K562 (cell line): ENCODE measurements at regions not wholly inside any gene's neighbourhood (a gene's known extent, or its start where the extent isn't known, plus 50 kb on each side); places are given as distances from the start of the nearest gene placed in this dataset.

Source experiments
- ATAC-seq: fragments of 200-7000 bp; cut with Tn5 transposase; 3 replicates; pipeline ENCODE4 v1.9.1; 2020; ENCODE audit warnings: moderate library complexity
- BruUV-seq: library from RNA; stranded (reverse); fragments of 400-500 nt; replicated peaks from 2 replicates; lab custom pipeline; 2021; lab: Mats Ljungman, UMichigan
- CTCF ChIA-PET: fragments of 300-600 bp; formaldehyde crosslinking; extraction: SDS; loops from one replicate; lab custom pipeline; 2021; ENCODE audit warnings: low intra/inter-chr PET ratio; lab: Yijun Ruan, JAX
- POLR2A ChIA-PET: fragments of 300-600, 350-650 bp; sonication (Branson Sonifier 250); formaldehyde crosslinking; extraction: SDS; loops from one replicate; lab custom pipeline; 2021; ENCODE audit warnings: antibody characterized with exemption, inconsistent platforms; lab: Yijun Ruan, JAX
- DNase-seq, 4 experiments: peaks; one replicate each; pipeline versions ENCODE4 v3.0.0 to v3.0.0-alpha.2; 2011 to 2018; ENCODE audit warnings: low spot score in 3 of 4, mixed read lengths in 3 of 4; ENCODE audit errors: extremely low read depth in 1 of 4
- FAIRE-seq: peaks from 2 replicates; lab custom pipeline; 2011; peaks lifted over from hg19 to GRCh38; lab: Jason Lieb, UNC
- H2AFZ ChIP-seq: 2 replicates; pipeline ENCODE4 v1.6.0; 2011; ENCODE audit warnings: low read depth, low read length, control low read depth, inconsistent platforms
- H3K27ac ChIP-seq: fragments of 200-600 bp; 3 replicates; pipeline ENCODE4 v1.8.0; 2011; ENCODE audit warnings: low read depth, mild to moderate bottlenecking, control low read depth, inconsistent platforms, low read length, moderate library complexity, mixed read lengths; ENCODE audit errors: extremely low read depth
- H3K27me3 ChIP-seq, 2 experiments: fragments of 300-600 bp in 1 of 2; 2 replicates in 1 of 2; 3 replicates in 1 of 2; pipeline versions ENCODE4 v1.6.0 to v1.8.0; 2011; ENCODE audit warnings: inconsistent platforms in 2 of 2, low read length in 2 of 2, mild to moderate bottlenecking in 1 of 2, mixed read lengths in 1 of 2, moderate library complexity in 1 of 2; ENCODE audit not compliant: control insufficient read depth in 2 of 2, insufficient read depth in 2 of 2
- H3K36me3 ChIP-seq: fragments of 300-600 bp; 3 replicates; pipeline ENCODE4 v1.8.0; 2011; ENCODE audit warnings: mild to moderate bottlenecking, low read length, inconsistent platforms; ENCODE audit not compliant: control insufficient read depth, insufficient read depth
- H3K4me1 ChIP-seq, 2 experiments: fragments of 200-600 bp in 1 of 2; replicated peaks in 1 of 2; 2 replicates in 1 of 2; 3 replicates in 1 of 2; pipeline versions ENCODE4 v1.5.1 to v1.8.0; 2011; ENCODE audit warnings: inconsistent platforms in 2 of 2, low read length in 2 of 2, mild to moderate bottlenecking in 1 of 2, mixed read lengths in 1 of 2, moderate library complexity in 1 of 2; ENCODE audit not compliant: control insufficient read depth in 2 of 2, insufficient read depth in 2 of 2
- H3K4me2 ChIP-seq: 2 replicates; pipeline ENCODE4 v1.6.1; 2011; ENCODE audit warnings: low read length, control low read depth, inconsistent platforms, mixed read lengths; ENCODE audit not compliant: insufficient read depth
- H3K4me3 ChIP-seq: fragments of 200-600 bp; sonication (generic), shearing (Covaris generic); 2 replicates; pipeline ENCODE4 v1.5.1; 2016; ENCODE audit warnings: control low read depth, inconsistent platforms
- H3K79me2 ChIP-seq: fragments of 200-600 bp; 3 replicates; pipeline ENCODE4 v1.8.0; 2011; ENCODE audit warnings: low read length, inconsistent platforms; ENCODE audit not compliant: control insufficient read depth, insufficient read depth
- H3K9ac ChIP-seq, 2 experiments: 2 replicates each; pipeline versions ENCODE4 v1.6.0 to v1.6.1; 2011; ENCODE audit warnings: low read depth in 2 of 2, low read length in 2 of 2, control low read depth in 1 of 2, inconsistent platforms in 1 of 2, mild to moderate bottlenecking in 1 of 2, mixed read lengths in 1 of 2; ENCODE audit not compliant: insufficient read depth in 1 of 2
- H3K9me1 ChIP-seq: one replicate; pipeline ENCODE4 v1.6.0; 2011; ENCODE audit warnings: inconsistent platforms, mild to moderate bottlenecking, low read length, moderate library complexity; ENCODE audit not compliant: control insufficient read depth, insufficient read depth
- H3K9me3 ChIP-seq: replicated peaks from 2 replicates; pipeline ENCODE4 v1.5.1; 2011; ENCODE audit warnings: low read depth, low read length, inconsistent platforms; ENCODE audit not compliant: control insufficient read depth, insufficient read depth
- H4K20me1 ChIP-seq: replicated peaks from 2 replicates; pipeline ENCODE4 v1.6.1; 2011; ENCODE audit warnings: low read length, inconsistent platforms, mixed read lengths; ENCODE audit not compliant: control insufficient read depth, insufficient read depth
- ADNP ChIP-seq: fragments of 200-800 bp; sonication (Bioruptor generic); IDR thresholded peaks from 2 replicates; pipeline ENCODE4 v1.6.1; 2016; ENCODE audit warnings: missing genetic modification characterization, missing compliant biosample characterization
- ARID4B ChIP-seq: sonication (generic); formaldehyde crosslinking; IDR thresholded peaks from 2 replicates; pipeline ENCODE4 v1.8.0; 2022; ENCODE audit warnings: mild to moderate bottlenecking, missing genetic modification reagents
- DDX20 ChIP-seq: fragments of 450-650 bp; IDR thresholded peaks from 2 replicates; pipeline ENCODE4 v1.6.1; 2016; ENCODE audit warnings: missing genetic modification characterization, low read depth, mild to moderate bottlenecking, missing compliant biosample characterization, moderate library complexity
- EZH2 ChIP-seq: IDR thresholded peaks from 2 replicates; pipeline ENCODE4 v1.6.1; 2012; ENCODE audit warnings: low read depth, mild to moderate bottlenecking, inconsistent platforms, low read length, borderline replicate concordance
- HNRNPH1 ChIP-seq: fragments of 200-400 bp; formaldehyde crosslinking; optimal IDR thresholded peaks from 2 replicates; pipeline ENCODE3; 2017; ENCODE audit warnings: low read depth, mild to moderate bottlenecking, low read length, moderate library complexity
- L3MBTL2 ChIP-seq: fragments of 450-650 bp; IDR thresholded peaks from 2 replicates; pipeline ENCODE4 v1.6.1; 2016; ENCODE audit warnings: mild to moderate bottlenecking, moderate library complexity
- MXI1 ChIP-seq: IDR thresholded peaks from 2 replicates; pipeline ENCODE4 v1.6.1; 2011; ENCODE audit warnings: low read depth, mild to moderate bottlenecking, improper control_type of control experiment, low read length
- NONO ChIP-seq, 2 experiments: fragments of 200-400 bp in 1 of 2; fragments of 450-650 bp in 1 of 2; formaldehyde crosslinking in 1 of 2; IDR thresholded peaks; 2 replicates each; pipeline ENCODE4 v1.6.1; 2017; ENCODE audit warnings: low read depth in 2 of 2, mild to moderate bottlenecking in 2 of 2, moderate library complexity in 2 of 2, low read length in 1 of 2
- PKNOX1 ChIP-seq: fragments of 450-650 bp; IDR thresholded peaks from 2 replicates; pipeline ENCODE4 v1.6.1; 2016
- ZBTB11 ChIP-seq, 3 experiments: fragments of 200-800 bp in 1 of 3; fragments of 250-450 bp in 1 of 3; fragments of 450-650 bp in 1 of 3; sonication (Bioruptor Pico) in 1 of 3; sonication (Bioruptor generic) in 1 of 3; formaldehyde crosslinking in 1 of 3; IDR thresholded peaks; 2 replicates each; pipeline versions ENCODE4 v1.6.1 to v1.8.0; 2016 to 2022; ENCODE audit warnings: mild to moderate bottlenecking in 2 of 3, missing genetic modification characterization in 2 of 3, missing compliant biosample characterization in 1 of 3, moderate library complexity in 1 of 3
- ZNF280A ChIP-seq: fragments of 450-650 bp; IDR thresholded peaks from 2 replicates; pipeline ENCODE4 v1.6.1; 2018; ENCODE audit warnings: mild to moderate bottlenecking, low read depth; ENCODE audit not compliant: partially characterized antibody
- ZNF551 ChIP-seq: fragments of 250-450 bp; sonication (Bioruptor Pico); IDR thresholded peaks from 2 replicates; pipeline ENCODE4 v1.5.0; 2021; ENCODE audit warnings: mild to moderate bottlenecking, moderate library complexity
- WGBS: fragments of 100-300 bp; shearing (Covaris generic); methylation state at CpG from one replicate; pipeline ENCODE4 v1.1.6; 2016; ENCODE audit warnings: low coverage, mixed read lengths; ENCODE audit not compliant: insufficient coverage; ENCODE audit errors: missing lambda C conversion rate; 5-methylcytosine and 5-hydroxymethylcytosine counted together
- in situ Hi-C: fragments of 300-500 bp; cut with MboI; formaldehyde crosslinking; loops from 4 replicates; pipeline ENCODE4 v1.15.0; 2018; ENCODE audit warnings: inconsistent platforms, mixed read lengths
- intact Hi-C: fragments of 100-400 bp; cut with micrococcal nuclease; formaldehyde crosslinking; loops from 2 replicates; pipeline ENCODE4 v1.14.2; 2022

GRCh38 chr3:59531994-59532393 lies 482.2 kb upstream of the CFAP20DC start:
- 7% methylated on average over 2 of the region's 2 CpGs for WGBS
- H3K4me3 ChIP-seq = no peak overlapping the region
- no peaks in the 10 kb centered on the region for H3K36me3 ChIP-seq
- in situ Hi-C loops (no loop called here), intact Hi-C loops (no loop called here)
- DNase-seq (no peak), FAIRE-seq (no peak), ATAC-seq (no peak)
- H3K27me3 ChIP-seq = no peaks in the 10 kb centered on the region
- no peak overlapping the region for H3K27ac ChIP-seq
- H2AFZ ChIP-seq = no peak overlapping the region
- ChIA-PET CTCF (no interaction called here), POLR2A (no interaction called here)
- no TSS peak for BruUV-seq
- no peaks in the 10 kb centered on the region for H3K9me1 ChIP-seq
- no peaks in the 10 kb centered on the region for H3K4me1 ChIP-seq
- no peaks in the 10 kb centered on the region for H3K9me3 ChIP-seq
- no peak overlapping the region for H3K9ac ChIP-seq
- no peak overlapping the region for H3K4me2 ChIP-seq
- H3K79me2 ChIP-seq = no peaks in the 10 kb centered on the region
- H4K20me1 ChIP-seq = no peaks in the 10 kb centered on the region
- no peak for TF ChIP-seq L3MBTL2
- TF ChIP-seq HNRNPH1 = no peak
- TF ChIP-seq ZNF280A = no peak
- no peak for TF ChIP-seq ZNF551
- TF ChIP-seq MXI1 = no peak
- TF ChIP-seq NONO (IDR thresholded peaks at IDR 0.05; ENCODE audit: low read depth in 2 of 2, low read length in 1 of 2) = no peak
- TF ChIP-seq PKNOX1 = no peak
- no peak for TF ChIP-seq DDX20
- TF ChIP-seq EZH2 = no peak
- TF ChIP-seq ADNP (tag) = no peak
- TF ChIP-seq ARID4B (CRISPR knock-in tag) = no peak
- TF ChIP-seq ZBTB11 (CRISPR knock-in tag; IDR thresholded peaks at IDR 0.05) = no peak
